Amniotic stem cell (primary cell): ENCODE measurements at regions not wholly inside any gene's neighbourhood (a gene's known extent, or its start where the extent isn't known, plus 50 kb on each side); places are given as distances from the start of the nearest gene placed in this dataset.

Experiments
- DNase-seq: peaks from one replicate; lab custom pipeline; 2025; lab: John Stamatoyannopoulos, UW

DNA sequence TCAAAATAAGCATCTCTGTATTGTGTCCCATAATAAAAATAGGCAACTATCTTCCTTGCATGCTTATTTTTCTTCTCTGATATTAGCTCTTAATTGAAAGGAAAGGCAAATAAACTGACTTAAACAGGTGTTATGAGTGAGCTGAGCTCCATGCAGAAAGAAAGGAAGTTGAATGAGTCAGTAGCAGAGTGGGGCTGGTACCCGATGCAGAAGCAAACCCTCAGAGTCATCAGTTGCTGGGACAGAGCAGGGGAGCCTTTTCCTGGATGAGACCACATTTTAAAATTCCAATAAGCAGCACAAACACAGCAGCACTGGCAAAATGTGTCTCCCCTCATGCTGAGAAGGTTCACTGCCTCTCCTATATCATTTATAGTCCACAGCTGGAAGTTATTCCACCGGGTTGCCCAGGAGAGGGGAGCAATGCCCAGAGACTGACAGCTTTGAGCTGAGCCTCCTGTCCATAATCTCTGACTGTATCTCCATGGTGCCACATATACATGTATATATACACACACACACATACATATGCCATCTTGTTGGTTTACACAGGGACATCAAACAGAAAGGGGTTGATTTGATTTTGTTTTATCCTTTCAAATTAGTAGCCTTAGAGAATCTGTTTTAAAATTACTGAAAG lies 274.3 kb upstream of the PPARGC1A start:
- no peak for DNase-seq

GRCh38 chr4:24163314-24163713 lies 273.5 kb upstream of the PPARGC1A start:
- DNase-seq: no peak

DNA sequence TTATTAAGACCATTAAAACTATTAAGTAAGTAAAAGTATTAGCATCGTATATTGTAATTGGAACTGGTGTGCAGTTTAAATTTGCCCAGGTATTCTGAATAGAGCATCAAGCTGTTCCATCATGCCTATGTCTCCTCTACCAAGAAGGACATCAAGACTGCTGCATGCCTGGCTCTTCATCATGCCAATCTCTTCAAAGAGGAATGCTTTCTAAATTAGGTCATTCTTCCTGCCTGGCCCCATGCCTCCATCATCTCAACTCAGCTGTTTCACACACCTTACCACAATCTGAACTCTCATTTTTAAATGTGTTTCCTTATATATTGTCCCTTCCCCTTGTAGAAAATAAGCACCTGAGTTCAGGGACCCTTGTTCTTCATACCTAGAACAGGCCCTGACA lies 270.5 kb upstream of the PPARGC1A start:
- no peak for DNase-seq

GRCh38 chr4:24158031-24158430 lies 268.2 kb upstream of the PPARGC1A start:
- no peak for DNase-seq

DNA sequence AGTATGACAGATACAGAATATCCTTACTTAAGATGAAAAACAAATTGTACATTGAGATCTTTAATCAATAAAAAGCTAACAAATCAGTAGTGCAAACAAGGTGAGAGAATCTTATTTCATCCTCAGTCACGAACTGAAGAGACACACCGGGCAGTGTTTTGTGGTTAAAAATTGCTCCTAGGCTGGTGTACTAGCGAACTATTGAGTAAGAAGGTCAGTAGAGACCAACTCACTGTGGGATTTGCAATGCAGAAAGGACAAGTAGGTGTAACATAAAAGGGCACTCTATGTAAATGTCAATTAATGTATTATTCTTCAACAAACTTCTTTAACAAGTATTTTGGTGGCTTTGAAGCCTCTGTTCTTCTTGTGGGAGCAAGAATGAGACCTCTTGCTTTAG lies 260.2 kb upstream of the PPARGC1A start:
- DNase-seq: no peak

DNA sequence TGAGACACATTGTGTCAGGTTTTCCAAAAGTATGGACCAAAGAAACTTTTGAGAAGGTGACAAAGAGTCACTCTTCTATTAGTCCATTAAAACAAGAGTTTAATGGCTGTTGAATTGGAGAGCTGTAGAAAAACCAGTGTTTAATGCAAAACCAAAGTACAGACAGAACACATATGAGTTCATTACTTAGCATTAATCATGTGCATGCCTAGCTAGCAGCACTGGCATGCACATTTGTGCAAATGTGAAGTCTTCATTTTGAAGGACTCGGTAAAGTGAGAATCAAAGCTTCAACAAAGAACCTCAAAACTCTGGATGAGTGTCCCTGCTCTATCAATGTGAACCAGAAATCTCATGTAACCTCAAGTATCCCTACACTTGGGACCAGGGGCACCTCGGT lies 256.3 kb upstream of the PPARGC1A start:
- DNase-seq: no peak

GRCh38 chr4:24145591-24145990 lies 255.7 kb upstream of the PPARGC1A start:
- no peak for DNase-seq

GRCh38 chr4:24144381-24144780 lies 254.5 kb upstream of the PPARGC1A start:
- no peak for DNase-seq

- DNase-seq: no peak
Measured at GRCh38 chr4:24143741-24144140, 253.9 kb upstream of the PPARGC1A start.

DNA sequence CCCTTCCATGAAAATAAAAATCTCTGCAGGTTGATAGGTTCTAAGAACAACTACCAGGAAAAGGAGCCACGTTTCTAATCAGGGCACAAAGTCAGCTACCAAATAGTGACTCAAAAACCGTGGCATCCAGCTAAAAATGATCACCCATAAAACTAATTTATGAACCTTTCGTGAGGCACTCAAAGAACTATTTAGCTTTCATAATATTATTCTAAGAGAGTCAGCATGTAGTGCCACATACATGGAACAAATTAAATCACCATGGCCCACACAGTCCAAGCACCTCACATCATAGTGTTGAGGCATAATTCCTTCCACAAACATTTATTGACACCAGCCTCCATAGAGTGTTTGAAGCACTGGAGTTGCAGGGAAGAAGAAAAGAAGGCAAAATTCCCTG lies 252.0 kb upstream of the PPARGC1A start:
- DNase-seq: no peak

- DNase-seq: no peak
Measured at GRCh38 chr4:24140892-24141291, 251.0 kb upstream of the PPARGC1A start.

DNA sequence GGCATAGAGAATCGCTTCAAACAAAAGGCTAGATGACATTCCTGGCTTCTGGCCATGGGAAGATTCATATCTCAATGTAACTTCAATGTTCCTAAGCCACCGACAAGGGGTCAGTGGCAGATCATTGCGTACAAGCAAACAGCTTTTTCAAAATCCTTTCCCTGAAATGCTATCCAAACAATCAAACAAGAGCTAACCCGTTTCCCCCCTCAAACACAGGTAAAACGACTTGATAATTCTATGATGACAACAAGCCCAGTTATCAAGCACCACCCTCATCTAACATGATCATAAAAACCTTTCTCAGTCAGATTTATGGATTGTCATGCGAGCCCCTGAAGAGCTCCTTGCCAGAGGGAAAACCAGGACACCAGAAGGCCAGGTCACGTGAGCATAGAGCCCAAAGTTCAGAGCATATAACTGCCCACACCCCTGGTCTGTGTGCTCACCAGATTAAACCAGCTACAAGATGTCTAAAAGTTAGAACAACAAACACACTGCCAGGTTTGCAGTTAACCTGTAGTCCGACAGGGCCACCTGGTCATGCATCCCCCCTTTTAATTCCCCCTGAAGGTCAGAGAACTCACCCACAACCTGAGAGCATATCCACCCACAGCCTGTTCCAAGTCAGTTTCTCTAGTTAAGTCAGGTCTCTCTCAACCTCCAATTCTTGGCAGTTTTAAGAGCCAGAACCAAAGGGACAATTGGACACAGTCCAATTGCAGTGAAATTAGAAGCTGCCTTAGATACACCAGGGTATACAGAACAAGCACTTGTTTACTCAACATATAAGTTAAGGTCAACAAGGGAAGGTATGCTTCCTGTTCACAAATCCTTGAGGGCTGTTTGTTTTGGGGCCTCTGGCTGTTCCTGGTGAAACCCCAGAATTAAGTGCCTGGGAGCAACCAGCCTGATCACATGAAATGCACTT lies 248.1 kb upstream of the PPARGC1A start:
- DNase-seq: no peak

DNA sequence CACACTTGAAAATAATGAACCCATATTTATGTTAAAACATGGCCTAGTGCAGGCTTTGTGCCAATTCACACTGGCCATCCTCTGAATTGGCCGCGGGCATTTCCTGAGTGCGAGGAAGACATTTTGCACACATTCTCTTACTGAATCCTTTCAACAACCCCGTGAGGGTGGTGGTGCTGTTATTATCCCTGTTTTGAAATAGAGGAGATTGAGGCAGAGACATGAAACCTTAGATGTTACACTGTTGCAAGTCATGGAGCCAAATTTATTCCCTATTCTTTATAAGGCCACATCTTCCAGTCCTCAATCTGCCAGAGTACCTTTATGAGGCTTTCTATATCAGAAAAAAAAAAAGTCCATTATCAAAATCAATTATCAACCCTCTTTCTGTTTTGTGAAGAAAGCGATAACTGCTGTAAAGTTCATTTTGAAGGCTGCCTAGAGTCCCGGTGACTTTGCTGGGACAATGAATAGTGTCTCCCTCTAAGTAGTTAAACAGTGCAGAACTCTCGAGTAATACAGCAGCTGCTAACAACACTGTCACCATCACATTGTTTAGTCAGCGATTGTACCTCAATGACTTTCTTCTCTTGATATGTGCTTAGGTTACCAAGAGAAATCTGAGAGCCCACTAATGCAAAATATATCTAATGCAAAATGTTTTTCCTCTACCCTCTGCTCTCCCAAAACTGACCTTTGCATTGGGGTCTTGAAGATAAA lies 242.3 kb upstream of the PPARGC1A start:
- no peak for DNase-seq

DNA sequence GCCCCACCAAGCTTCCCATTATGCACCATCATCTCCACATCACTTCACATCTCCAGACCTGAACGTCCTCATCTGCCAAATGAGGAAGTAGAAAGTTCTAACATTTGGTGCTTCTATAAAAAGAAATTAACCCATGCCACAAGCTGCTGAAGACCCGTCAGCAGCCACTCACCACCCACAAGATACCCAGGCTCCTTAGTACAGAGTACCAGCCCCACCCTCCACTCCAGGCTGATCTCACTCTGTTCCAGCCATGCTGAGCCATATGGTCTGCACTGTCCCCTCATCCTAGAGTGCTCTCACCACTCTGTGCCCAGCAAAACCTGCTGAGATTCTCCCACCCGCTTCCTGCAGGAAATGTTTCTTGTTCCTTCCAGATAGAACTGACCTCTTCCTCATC lies 240.8 kb upstream of the PPARGC1A start:
- no peak for DNase-seq

DNA sequence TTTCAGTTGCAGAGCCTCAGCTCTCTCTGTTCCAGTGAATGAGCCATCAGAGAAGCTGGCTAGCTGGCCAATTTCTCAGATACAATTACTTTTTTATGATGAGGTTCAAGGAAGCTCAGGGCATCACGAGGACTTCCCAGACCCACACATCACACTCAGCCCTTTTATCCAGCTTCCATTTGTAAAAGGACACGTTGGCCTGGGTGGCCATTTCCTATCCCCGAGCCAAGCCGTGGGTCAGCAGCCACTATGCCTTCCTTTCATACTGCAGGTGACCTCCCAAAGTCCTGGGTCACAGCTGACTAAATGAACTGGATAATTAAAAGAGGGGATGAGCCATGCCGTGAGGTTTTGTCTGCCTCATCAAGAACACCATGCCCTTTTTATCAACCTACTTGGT lies 236.9 kb upstream of the PPARGC1A start:
- no peak for DNase-seq

- no peak for DNase-seq
Measured at GRCh38 chr4:24121395-24122175, 231.7 kb upstream of the PPARGC1A start.

- no peak for DNase-seq
Measured at GRCh38 chr4:24117975-24118374, 228.1 kb upstream of the PPARGC1A start.

GRCh38 chr4:24116107-24116506 lies 226.3 kb upstream of the PPARGC1A start:
- no peak for DNase-seq

- DNase-seq: no peak
Measured at GRCh38 chr4:24114919-24115500, 225.2 kb upstream of the PPARGC1A start.

DNA sequence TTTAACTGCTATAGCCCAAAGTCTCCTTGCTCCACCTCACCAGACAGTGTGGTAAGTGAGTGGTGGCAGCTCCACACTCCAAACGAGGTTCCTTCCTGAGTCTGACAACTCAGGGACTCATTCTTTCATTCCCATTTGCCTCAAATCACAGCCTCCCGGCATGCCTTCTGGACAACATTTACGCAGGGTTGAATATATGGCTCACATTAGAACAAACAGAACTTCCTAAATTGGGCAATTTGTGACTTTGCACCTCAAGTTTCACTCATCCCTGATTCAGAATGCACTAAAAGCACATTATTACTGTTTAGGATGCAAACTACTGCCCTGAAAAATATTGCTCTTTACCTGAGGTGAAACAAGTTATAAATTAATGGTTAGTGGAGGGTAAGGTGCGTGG lies 224.6 kb upstream of the PPARGC1A start:
- DNase-seq: no peak

- DNase-seq: no peak
Measured at GRCh38 chr4:24112466-24112865, 222.6 kb upstream of the PPARGC1A start.

GRCh38 chr4:24108567-24108966 lies 218.7 kb upstream of the PPARGC1A start:
- no peak for DNase-seq
